ENCODE measurements at regions not wholly inside any gene's neighbourhood (a gene's known extent, or its start where the extent isn't known, plus 50 kb on each side); places are given as distances from the start of the nearest gene placed in this dataset.
"Not testable (repeated sequence)": the region's sequence is repeated elsewhere in the genome, so short reads cannot be mapped to it uniquely, and the experiment has no call there.

DNA sequence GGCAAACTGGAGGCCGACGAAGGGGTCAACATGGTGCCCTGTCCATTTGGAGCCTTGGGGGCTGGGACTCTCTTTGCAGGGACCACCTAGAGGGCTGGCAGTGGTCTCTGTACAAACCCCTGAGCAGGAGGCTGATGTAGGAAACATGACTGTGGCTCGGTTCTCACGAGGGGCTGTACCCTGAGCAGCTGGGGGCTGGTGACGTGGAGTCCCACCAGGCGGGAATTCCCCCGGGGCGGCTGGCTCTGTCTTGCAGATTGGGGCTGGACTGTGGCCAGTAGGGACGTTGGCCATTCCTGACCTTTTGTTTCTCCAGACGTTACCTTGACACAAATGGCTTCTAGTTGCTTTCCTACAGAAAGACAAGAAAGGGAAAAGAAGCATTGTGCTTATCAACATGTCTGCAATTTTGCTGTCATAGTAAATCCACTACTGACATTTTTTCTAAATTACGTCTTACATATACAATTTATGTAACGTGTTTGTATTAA is 115.6 kb upstream of the PRKX start:
- not testable (repeated sequence) for H3K4me1 Mint-ChIP-seq, H3K9me3 Mint-ChIP-seq, ATAC-seq

DNA sequence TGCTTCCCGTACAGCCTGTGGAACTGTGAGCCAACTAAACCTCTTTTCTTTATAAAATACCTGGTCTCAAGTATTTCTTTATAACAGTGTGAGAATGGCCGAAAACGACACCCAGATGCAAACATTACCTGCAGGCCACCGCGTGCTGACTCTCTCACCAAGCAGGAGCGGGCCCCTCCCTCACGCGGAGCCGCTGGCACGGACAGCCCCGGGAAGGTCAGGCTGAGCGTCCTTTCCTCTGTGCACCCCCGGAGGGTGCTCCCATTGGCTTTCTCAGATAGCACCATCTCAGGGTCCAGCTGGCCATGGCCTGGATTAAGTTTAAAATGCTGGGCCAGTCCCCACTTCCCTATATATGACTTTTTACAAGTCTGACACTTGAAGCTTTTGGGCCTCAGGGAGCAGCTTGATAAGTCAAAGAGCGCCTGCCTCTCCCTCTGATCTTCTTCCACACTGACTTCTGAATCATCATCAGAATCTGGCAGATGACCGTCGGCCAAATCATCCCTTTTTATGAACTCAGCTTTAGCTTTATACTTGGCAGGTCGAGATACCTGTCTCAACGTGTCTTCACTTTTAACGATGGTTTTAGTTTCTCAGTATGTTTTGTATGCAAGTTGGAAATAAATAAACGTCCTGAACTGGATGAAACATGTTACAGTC is 115.1 kb upstream of the PRKX start:
- DNase-seq (ENCODE audit: low spot score in 2 of 2); H3K9me3 Mint-ChIP-seq; H3K4me1 Mint-ChIP-seq; ATAC-seq; H3K4me3 Mint-ChIP-seq; H3K27ac Mint-ChIP-seq: not testable (repeated sequence)
- peaks cover 20% of the 10 kb centered on the region for H3K36me3 Mint-ChIP-seq

More for the DNA sequence above, 115.6 kb upstream of the PRKX start:
- H3K4me3 Mint-ChIP-seq; H3K27ac Mint-ChIP-seq; DNase-seq (ENCODE audit: low spot score in 2 of 2): not testable (repeated sequence)
- H3K36me3 Mint-ChIP-seq: peaks cover 20% of the 10 kb centered on the region

DNA sequence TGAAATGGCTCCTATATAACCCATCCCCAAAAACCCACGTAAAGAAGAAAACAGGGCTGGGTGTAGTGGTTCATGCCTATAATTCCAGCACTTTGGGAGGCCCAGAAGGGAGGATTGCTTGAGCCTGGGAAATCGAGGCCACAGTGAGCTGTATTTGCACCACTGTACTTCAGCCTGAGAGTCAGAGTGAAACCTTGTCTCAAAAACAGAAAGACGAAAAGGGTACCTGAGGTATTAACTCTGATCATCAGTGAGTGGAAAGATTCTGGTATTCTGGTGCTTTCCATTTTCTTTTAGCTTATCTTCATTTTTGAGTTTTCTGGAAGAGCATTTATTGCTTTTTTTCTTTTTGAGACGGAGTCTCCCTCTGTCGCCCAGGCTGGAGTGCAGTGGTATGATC is 110.6 kb upstream of the PRKX start:
- ATAC-seq; H3K9me3 Mint-ChIP-seq; DNase-seq (ENCODE audit: low spot score in 2 of 2); H3K27ac Mint-ChIP-seq; H3K4me1 Mint-ChIP-seq; H3K4me3 Mint-ChIP-seq: not testable (repeated sequence)
- peaks cover 64% of the 10 kb centered on the region for H3K36me3 Mint-ChIP-seq

DNA sequence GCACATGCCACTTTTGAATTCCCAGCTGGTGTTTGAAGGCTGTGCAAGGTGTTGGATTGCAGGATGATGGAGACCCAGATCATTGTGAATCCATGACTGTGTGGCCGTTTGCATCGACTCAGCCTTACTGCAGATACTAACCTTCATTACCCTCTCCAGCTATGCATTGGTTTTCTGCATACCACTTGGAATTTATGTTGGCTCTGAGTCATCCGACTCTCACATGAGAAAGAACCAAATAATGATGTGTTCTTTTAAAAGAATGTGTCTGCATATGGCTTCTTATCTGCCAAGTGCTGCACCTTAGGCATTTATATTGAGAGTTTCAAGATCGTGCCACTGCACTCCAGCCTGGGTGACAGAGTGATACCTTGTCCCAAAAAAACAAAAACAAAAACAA is 106.7 kb upstream of the PRKX start:
- DNase-seq (ENCODE audit: low spot score in 2 of 2) (no peak), ATAC-seq (no peak)
- peaks cover 61% of the 10 kb centered on the region for H3K36me3 Mint-ChIP-seq
- H3K4me3 Mint-ChIP-seq: no peak overlapping the region
- peak overlapping the region; percentile 79 for H3K27ac Mint-ChIP-seq
- H3K4me1 Mint-ChIP-seq: peaks cover 15% of the 10 kb centered on the region
- H3K9me3 Mint-ChIP-seq: no peaks in the 10 kb centered on the region

DNA sequence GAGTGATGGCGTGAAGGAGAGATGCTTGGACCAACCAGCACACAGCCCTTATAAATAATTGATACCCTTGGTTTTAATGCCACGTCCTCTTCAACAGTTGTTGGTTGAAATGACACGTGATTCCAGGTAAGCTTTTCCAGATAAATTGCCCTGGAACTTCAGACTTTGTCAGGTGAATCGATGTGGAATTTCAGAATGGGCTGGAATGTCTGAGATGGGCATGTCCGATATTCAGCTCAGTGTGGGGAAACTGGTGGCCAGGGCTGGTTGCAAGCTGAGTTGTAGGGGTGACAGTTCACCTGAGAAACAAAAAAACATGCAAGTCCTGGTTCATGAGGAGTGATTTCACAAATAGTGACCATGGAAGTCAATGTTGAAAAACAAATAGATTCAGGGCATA is 104.0 kb upstream of the PRKX start:
- ATAC-seq; H3K27ac Mint-ChIP-seq; H3K9me3 Mint-ChIP-seq; H3K4me3 Mint-ChIP-seq; DNase-seq (ENCODE audit: low spot score in 2 of 2): not testable (repeated sequence)
- peaks cover 61% of the 10 kb centered on the region for H3K36me3 Mint-ChIP-seq
- H3K4me1 Mint-ChIP-seq: peaks cover 11% of the 10 kb centered on the region

DNA sequence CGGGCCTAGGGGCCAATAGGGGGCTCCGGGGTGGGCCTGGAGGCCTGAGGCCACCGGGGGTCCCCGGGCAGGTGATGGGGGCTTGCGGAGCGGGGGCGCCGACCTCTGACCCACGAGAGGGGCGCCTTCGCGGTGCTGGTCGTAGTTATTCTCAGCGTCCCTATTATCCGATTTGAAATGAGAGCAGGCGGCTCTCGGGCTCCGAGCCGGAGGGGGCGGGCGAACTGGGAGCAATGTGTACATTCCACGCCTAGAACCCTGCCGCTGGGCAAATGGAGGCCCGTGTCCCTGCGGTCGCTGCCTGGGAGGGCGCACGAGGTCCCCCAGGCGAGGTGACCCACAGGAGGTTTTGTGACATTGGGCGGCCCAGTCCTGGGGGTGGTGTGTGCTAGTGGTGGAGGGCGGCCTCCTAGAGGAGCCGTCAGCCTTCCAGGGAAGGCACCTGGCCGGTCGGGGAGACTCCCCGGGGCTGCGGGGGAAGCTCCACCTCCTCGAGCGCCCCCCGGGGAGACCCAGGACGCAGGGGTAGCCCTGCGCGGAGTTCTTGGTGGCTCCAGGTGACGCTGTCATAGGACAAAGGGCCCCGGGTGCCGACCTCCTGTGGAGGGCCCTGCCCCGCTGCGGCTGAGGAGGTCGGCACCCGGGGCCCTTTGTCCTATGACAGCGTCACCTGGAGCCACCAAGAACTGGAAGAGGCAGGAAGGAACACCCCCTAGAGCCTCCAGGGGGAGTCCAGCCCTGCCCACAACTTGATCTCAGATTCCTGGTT is 102.6 kb upstream of the PRKX start:
- peaks cover 54% of the 10 kb centered on the region for H3K36me3 Mint-ChIP-seq
- peak in 1 of 2 donors; percentile 60 for DNase-seq (ENCODE audit: low spot score in 2 of 2)
- peak overlapping the region; percentile 86 for H3K4me3 Mint-ChIP-seq
- H3K4me1 Mint-ChIP-seq: peaks cover 10% of the 10 kb centered on the region
- no peaks in the 10 kb centered on the region for H3K9me3 Mint-ChIP-seq
- H3K27ac Mint-ChIP-seq: peak overlapping the region; percentile 75
- ATAC-seq: no peak

DNA sequence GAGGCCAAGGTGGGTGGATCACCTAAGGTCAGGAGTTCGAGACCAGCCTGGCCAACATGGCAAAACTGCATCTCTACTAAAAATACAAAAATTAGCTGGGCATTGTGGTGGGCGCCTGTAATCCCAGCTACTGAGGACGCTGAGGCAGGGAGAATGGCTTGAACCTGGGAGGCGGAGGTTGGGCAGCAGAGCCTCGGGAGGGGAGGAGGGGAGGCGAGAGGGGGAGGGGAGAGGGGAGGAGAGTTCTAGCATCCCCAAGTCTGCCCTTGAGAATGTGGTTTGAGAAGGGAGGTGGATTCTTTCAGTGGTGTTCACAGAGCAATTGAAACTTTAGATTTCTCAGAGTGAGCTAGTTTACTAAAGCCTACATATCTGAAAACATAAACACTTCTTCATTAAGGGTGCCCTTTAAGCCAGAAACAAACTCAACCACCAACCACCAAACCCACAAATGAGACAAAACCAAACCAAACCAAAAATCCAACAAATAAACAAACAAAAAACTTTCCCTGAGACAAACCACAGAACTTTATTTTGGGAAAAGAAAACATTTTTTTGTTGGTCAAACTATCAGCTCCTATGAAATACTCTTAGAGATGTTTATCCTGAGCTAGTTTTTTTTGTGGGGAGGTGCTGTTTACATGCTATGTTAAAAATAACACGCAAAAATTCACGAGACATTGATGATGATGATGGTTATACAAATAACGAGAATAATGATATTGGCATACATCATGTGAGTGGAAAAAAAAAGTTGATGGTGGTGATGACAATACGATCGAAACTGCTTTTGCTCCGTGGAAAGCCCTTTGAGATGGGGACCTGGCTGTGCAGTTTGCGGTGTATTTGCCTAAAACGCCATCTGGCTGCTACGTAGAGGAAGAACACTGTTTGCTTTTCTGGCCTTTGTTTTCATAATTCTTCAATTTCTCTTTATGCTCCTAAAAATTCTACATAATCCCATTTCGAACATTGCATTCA is 98.2 kb upstream of the PRKX start:
- Mint-ChIP-seq H3K36me3 (peaks cover 23% of the 10 kb centered on the region), H3K4me3 (peak overlapping the region; percentile 14), H3K27ac (peak overlapping the region; percentile 64), H3K9me3 (no peaks in the 10 kb centered on the region), H3K4me1 (peaks cover 5% of the 10 kb centered on the region)
- peak; percentile 11 for ATAC-seq
- DNase-seq (ENCODE audit: low spot score in 2 of 2): peak in 1 of 2 donors; percentile 49

DNA sequence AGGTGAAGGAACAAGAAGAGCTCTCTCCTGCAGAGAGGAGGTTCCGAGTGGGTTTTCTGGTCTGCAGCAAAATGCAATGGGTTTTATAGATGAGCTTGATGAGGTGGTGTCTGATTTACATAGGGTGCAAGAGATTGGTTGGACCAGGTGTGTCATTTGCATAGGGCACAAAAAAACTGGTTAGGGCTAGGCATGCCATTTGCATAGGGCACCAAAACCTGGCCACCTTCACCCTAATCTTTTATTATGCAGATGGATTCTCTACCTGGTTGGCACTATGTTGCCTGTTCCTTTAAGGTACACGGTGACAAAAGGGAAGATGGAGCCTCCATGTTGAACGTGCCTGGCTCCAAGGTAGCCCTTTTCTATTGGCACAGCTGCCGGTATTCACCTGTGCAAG is 94.5 kb upstream of the PRKX start:
- peaks cover 7% of the 10 kb centered on the region for H3K36me3 Mint-ChIP-seq
- H3K27ac Mint-ChIP-seq: no peak overlapping the region
- H3K4me1 Mint-ChIP-seq: no peaks in the 10 kb centered on the region
- no peaks in the 10 kb centered on the region for H3K9me3 Mint-ChIP-seq
- ATAC-seq (no peak), DNase-seq (ENCODE audit: low spot score in 2 of 2) (no peak)
- H3K4me3 Mint-ChIP-seq: no peak overlapping the region

DNA sequence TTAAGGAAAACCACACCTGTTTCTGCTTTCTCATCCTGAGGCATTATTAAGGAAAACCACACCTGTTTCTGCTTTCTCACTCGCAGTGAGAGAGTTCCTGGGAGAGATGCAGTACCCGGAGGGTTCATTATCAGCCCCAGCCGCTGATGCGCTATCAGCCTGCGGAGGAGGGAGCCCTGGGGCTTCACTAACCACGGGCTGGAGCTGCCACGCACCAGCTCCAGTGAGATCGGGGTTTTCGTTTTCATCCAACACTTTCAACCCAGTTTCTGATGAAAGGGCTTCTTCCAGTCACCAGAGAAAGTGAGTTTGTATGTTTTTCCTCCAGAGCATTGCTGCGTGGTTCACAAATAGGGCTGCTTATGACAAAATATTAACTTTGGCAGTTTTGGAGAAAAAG is 93.2 kb upstream of the PRKX start:
- H3K36me3 Mint-ChIP-seq: peaks cover 4% of the 10 kb centered on the region
- ATAC-seq (no peak), DNase-seq (ENCODE audit: low spot score in 2 of 2) (no peak)
- no peak overlapping the region for H3K4me3 Mint-ChIP-seq
- H3K4me1 Mint-ChIP-seq: no peaks in the 10 kb centered on the region
- no peak overlapping the region for H3K27ac Mint-ChIP-seq
- no peaks in the 10 kb centered on the region for H3K9me3 Mint-ChIP-seq

DNA sequence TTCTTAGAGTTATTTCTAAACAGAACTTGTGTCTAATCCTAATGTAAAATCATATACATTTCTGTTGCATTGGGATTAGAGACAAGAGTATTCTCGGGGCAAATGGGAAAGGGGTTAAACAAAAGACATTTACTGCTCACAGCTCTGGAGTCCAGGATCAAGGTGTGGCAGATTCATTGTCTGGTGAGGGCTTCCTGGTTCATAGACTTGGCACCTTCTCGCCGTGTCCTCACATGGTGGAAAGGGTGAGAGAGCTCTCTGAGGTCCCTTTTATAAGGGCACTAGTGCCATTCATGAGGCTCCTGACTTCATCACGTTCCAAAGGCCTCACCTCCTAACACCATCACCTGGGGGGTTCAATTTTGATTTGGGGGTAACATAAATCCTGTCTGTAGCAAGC is 90.3 kb upstream of the PRKX start:
- ATAC-seq (no peak), DNase-seq (ENCODE audit: low spot score in 2 of 2) (no peak)
- H3K4me1 Mint-ChIP-seq: no peaks in the 10 kb centered on the region
- H3K9me3 Mint-ChIP-seq: no peaks in the 10 kb centered on the region
- no peak overlapping the region for H3K4me3 Mint-ChIP-seq
- no peaks in the 10 kb centered on the region for H3K36me3 Mint-ChIP-seq
- H3K27ac Mint-ChIP-seq: no peak overlapping the region

DNA sequence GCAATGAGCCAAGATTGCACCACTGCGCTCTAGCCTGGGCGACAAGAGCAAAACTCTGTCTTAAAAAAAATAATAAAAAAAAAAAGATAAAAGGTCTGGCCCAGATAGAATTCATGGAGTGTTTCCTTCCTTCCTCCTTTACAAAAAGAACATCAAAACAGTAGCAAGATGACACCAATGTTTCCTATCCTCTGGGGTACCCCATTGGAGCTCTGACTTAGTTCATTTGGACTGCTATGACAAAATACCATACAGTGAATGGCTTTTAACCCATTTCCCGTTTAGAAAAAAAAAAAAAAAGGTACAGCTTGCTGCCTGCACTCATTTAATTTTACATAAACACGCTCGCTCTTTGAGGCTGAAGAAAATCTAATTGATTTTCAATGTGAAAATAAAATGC is 89.9 kb upstream of the PRKX start:
- DNase-seq (ENCODE audit: low spot score in 2 of 2) (no peak), ATAC-seq (no peak)
- Mint-ChIP-seq H3K36me3 (no peaks in the 10 kb centered on the region), H3K4me3 (no peak overlapping the region), H3K4me1 (no peaks in the 10 kb centered on the region), H3K9me3 (no peaks in the 10 kb centered on the region), H3K27ac (no peak overlapping the region)

DNA sequence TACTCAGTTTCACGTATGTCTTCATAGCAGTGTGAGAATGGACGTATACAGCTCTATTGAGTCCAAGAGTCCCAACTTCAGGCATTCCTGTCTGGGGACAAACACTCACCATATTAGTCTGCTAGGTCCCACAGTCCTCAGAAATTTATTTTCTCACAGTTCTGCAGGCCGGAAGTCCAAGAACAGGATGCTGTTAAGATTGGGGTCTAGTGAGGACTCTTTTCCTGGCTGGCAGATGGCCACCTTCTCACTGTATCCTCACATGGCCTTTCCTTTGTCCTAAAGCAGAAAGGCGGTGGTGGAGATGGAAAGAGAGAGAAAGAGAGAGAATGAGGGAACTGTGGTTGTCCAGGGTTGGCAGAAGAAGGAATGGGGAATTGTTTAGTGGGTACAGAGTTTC is 82.0 kb upstream of the PRKX start:
- H3K27ac Mint-ChIP-seq; ATAC-seq; DNase-seq (ENCODE audit: low spot score in 2 of 2); H3K9me3 Mint-ChIP-seq; H3K4me3 Mint-ChIP-seq; H3K4me1 Mint-ChIP-seq; H3K36me3 Mint-ChIP-seq: not testable (repeated sequence)

DNA sequence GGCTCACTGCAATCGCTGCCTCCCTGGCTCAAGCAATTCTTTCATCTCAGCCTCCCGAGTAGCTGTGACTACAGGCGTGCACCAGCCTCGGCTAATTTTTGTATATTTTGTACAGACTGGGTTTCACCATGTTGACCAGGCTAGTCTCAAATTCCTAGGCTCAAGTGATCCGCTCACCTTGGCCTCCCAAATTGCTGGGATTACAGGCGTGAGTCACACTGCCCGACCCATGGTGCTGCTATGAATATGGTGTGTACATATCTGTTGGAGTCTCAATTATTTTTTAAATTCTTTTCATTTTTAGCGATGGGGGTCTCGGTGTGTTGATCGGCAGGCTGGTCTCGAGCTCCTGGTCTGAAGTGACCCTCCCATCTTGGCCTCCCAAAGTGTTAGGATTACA is 78.0 kb upstream of the PRKX start:
- Mint-ChIP-seq H3K27ac (no peak overlapping the region), H3K4me1 (no peaks in the 10 kb centered on the region), H3K36me3 (no peaks in the 10 kb centered on the region), H3K4me3 (no peak overlapping the region), H3K9me3 (no peaks in the 10 kb centered on the region)
- no peak for DNase-seq (ENCODE audit: low spot score in 2 of 2)
- no peak for ATAC-seq

DNA sequence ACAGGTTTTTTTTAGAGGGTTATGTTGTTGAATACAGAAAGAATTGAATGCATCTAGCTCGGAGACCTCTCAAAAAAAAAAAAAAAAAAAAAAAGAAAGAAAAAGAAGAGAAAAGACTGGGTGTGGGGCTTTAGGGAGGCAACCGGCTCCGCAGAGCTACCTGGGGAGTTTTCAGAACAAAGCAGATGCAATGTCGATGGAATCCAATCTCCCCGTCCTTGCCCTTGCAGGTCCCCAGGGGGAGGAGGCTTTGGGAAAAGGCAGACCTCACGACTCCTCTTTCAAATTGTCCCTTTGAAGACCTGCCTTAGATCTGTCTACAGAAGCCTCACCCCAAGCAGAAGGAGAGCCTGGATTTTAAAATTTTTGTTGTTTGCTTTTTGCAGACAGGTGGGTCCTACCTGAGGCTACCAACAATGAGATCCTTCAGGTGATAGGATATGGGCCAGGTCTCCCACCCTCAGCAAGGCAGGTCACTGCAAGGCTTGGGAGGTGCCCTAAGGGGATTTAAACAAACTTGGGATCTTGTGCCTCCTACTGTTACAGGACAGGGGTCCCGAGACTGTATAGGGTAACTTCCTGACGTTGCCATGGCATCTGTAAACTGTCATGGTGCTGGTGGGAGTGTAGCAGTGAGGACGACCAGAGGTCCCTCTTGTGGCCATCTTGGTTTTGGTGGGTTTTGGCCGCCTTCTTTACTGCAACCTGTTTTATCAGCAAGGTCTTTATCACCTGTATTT is 75.2 kb upstream of the PRKX start:
- Mint-ChIP-seq H3K27ac (no peak overlapping the region), H3K9me3 (no peaks in the 10 kb centered on the region), H3K36me3 (no peaks in the 10 kb centered on the region), H3K4me3 (no peak overlapping the region), H3K4me1 (no peaks in the 10 kb centered on the region)
- ATAC-seq (no peak), DNase-seq (ENCODE audit: low spot score in 2 of 2) (no peak)

DNA sequence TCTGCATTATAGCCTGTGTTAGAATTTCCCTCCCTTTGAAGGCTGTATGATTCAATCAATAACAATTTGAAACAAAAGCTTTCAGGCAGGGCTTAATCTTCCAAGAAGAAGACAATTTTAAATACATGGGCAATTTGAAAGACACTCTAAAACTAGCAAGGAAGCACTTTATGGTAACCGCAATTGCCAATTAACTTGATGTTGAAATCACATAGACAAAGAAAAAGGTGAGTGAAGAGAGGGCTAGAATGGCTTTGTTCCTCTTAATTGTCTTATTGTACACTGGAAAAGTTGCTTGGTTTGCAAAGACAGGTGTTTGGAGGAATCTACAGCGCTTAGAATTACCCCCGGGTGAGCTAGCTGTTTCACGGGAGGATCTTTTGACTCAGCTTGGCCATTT is 74.4 kb upstream of the PRKX start:
- ATAC-seq (no peak), DNase-seq (ENCODE audit: low spot score in 2 of 2) (no peak)
- Mint-ChIP-seq H3K36me3 (no peaks in the 10 kb centered on the region), H3K27ac (no peak overlapping the region), H3K4me3 (no peak overlapping the region), H3K9me3 (no peaks in the 10 kb centered on the region), H3K4me1 (no peaks in the 10 kb centered on the region)
